Activated CD4-positive, alpha-beta T cell treated with anti-CD3 and anti-CD28 coated beads, Interleukin-2, amount 50 U/mL, for 16 hours (primary cell): ENCODE measurements at regions not wholly inside any gene's neighbourhood (a gene's known extent, or its start where the extent isn't known, plus 50 kb on each side); places are given as distances from the start of the nearest gene placed in this dataset.
"Not testable (repeated sequence)": the region's sequence is repeated elsewhere in the genome, so short reads cannot be mapped to it uniquely, and the experiment has no call there.

ENCODE experiments used
- DNase-seq: peaks from one replicate; pipeline ENCODE4 v3.0.0-alpha.2; 2020

DNA sequence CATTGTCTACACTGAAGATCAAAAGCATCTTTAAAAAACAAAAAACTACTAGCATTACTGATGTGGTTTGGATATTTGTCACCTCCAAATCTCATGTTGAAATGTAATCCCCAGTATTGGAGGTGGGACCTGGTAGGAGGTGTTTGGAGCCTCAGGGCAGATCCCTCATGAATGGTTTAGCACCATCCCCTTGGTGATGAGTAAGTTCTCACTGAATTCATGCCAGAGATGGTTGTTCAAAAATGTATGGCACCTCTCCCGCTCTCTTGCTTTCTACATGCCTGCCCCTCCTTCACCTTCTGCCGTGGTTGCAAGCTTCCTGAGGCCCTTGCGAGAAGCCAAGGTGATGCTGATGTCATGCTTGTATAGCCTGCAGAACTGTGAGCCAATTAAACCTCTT is 136.6 kb upstream of the FHIT start:
- peak; percentile 1 for DNase-seq

DNA sequence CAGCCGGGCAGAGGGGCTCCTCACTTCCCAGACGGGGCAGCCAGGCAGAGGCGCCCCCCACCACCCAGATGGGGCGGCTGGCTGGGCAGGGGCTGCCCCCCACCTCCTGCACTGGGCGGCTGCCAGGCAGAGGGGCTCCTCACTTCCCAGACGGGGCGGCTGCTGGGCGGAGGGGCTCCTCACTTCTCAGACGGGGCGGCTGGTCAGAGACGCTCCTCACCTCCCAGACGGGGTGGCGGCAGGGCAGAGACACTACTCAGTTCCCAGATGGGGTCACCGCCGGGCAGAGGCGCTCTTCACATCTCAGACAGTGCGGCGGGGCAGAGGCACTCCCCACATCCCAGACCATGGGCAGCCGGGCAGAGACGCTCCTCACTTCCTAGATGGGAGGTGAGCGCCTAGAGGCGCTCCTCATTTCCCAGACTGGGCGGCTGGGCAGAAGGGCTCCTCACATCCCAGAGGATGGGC is 142.3 kb upstream of the FHIT start:
- DNase-seq: not testable (repeated sequence)

DNA sequence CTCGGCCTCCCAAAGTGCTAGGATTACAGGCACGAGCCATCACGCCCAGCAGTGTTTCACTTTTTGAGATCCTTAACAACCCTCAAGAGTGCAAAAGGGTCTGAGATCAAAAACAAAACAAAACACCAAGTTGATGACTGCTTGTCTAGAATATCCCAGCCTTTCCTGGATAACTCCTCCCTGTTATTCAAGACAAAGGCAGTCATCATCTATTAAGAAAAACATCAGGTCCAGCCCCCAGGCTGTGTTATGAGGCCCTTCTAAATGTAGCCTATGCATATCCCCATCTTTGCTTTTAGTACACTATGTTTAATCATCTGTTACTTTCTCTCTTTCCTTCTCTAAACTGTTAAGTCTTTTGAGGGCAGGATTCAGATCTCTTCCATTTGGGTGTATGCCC is 150.1 kb upstream of the FHIT start:
- DNase-seq: no peak

DNA sequence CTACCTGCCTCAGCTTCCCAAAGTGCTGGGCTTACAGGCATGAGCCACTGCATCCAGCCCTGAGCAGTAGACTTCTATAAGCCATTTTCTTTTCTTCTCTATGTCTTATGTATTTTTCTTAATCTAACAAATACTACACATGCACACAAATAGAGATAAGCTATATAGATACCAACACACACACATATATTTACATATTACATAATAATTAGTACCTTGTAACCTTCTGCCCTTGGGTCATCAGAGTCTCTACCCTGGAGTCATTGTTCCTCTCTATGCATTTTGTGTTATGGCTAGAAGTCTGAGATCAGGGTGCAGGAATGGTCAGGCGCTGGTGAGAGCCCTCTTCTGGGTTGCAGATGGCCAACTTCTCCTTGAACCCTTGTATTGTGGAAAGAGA is 154.0 kb upstream of the PTPRG start:
- DNase-seq: no peak

DNA sequence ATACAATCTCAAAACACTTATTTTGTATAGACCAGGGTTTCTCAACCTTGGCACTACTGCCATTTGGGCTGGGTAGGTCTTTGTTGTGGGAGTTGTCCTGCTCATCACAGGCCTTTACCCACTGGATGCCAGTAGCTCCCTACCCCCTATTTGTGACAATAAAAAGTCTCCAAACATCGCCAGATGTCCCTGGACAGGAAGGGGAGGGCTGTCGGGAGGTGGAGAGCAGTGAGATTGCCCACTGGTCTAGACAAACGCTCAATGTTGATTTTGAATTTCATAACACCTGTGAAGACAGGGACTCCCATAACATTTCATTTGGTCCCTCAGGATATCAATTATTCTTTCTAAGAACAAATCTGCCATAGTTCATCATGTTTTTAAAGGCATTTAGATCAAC is 151.7 kb upstream of the PTPRG start:
- no peak for DNase-seq

DNA sequence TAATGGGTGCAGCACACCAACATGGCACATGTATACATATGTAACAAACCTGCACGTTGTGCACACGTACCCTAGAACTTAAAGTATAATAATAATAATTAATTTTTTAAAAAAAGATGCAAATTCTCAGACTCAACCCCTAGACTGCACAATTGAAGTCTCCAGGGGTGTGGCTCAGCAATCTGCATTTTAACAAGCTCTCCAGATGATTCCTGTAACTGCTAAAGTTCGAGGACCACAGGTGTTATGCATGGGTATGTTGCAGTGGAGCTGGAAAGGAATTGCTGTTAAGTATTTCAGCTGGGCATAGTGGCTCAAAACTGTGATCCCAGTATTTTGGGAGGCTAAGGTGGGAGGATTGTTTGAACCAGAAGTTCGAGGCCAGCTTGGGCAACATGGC is 151.0 kb upstream of the PTPRG start:
- not testable (repeated sequence) for DNase-seq

DNA sequence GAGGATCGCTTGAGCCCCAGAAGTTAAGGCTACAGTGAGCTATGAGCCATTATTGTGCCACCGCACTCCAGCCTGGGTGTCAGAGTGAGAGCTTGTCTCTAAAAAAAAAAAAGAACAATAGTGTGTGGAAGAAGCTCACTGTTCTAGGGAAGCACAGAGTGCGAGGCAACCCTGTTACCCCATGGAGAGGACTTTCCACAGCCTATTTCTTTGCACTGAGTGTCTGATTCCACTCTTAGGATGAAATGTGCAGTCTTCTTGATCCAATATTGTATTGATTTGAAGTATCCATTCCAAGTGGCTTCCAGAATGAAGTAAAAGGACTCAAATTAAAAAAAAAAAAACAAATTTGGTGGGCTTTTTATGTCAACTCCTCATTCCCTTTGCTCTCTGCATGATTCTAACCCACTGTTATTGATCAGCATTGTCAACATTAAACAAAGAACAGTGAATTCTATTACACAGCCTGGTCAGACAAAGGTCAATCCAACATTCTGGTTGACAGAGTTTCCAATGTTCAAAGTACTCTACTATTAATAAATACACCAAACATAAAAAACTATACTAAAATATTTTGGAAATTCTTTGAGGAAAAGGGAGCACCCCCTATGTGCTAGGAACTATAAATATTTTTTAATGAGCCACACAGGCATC is 150.2 kb upstream of the PTPRG start:
- no peak for DNase-seq

DNA sequence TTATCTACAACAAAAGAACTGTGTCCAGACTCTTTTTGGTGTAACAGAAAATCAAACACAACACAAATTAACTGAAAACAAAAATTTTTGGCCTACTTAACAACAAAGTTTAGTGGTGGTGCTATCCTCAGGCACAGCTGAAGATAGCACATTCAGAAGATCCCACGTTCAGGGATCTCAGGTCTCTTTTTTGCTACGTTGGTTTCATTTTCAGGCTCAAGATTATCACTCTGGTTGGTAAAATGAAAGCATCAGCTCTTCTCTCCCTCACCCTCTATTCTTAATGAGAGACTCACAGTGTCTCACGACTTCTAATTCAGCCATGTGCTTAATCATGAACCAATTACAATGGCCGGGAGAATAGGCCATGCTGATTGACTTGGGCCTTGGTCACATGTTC is 146.9 kb upstream of the PTPRG start:
- DNase-seq: no peak

DNA sequence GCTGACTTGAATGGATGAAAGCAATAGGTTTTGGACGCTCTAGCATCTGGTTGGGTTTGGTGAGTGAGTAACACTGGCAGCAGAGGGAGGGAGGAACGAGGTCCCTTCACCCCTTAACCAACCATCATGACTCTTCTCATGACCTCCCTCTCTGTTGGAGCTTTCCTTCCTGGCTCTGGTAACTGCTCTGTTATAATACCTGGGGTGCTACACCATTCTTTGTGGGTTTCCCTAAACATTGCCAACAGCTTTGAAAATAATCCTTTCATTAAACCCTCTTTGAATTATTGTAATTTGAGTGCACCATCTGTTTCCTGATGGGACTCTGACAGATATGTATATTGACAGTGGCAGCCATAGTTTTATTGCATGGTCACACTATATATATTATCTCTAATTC is 146.2 kb upstream of the PTPRG start:
- no peak for DNase-seq

DNA sequence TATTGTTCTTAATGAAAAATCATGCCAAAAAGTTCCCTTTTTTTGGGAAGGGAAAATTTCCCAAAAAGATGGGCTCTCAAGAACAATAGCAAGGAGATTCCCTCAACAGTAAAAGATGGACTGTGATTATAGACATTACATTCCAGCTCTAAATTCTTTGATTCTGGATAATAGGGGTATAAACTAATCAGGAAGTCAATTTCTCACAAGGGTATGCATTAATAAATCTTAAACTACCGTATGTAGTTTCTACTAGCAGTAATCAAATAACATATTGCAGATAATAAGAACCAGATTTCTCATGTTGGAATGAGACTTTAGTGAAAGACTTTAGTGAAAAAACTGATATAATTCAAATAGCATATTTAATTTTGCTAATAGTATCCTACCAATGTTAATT is 144.8 kb upstream of the PTPRG start:
- DNase-seq: no peak

DNA sequence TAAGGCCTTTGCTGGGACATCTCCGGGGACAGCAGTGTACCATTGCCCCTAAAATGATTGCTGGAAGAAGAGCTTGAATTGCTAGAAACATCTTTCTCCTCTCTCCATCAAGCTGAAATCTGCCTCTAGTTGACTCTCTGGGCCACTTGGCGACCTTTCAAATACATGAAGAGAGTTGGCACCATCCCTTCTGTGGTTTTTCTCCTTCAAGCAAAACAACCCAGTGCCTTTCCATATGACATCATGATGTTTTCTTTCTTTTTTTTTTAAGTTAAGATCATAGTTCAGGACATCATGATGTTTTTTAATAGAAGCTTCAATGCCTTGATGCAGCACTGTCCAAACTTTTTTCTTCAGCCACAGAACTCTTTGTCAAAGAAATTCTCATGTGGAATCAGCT is 144.0 kb upstream of the PTPRG start:
- no peak for DNase-seq

DNA sequence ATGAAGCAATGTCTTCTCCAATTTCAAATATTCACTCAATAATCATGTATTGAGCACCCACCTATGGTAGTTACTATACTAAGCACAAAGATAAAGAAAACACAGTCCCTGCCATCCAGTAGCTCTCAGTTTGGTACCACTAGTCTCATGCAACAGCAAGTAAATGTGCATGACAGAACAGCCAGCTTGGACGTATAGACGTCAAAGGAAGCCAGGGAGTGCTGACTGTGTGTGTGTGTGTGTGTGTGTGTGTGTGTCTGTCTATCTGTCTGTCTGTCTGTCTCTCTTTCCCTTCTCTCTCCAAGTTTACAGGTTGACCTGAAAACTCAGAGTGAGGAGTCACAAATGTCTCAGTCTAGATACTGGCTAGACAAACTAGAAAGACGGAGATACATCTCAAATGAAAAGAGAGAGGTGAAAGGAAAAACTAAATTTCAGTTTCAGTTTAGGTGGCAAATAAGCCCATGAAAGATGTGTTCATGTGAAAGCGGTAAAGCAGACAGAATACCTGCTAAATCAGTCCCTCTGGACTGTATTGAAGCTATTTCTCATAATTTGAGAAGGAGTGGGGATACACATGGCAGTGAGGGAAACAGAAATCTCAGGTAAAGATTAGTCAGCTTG is 141.1 kb upstream of the PTPRG start:
- DNase-seq: peak; percentile 4

DNA sequence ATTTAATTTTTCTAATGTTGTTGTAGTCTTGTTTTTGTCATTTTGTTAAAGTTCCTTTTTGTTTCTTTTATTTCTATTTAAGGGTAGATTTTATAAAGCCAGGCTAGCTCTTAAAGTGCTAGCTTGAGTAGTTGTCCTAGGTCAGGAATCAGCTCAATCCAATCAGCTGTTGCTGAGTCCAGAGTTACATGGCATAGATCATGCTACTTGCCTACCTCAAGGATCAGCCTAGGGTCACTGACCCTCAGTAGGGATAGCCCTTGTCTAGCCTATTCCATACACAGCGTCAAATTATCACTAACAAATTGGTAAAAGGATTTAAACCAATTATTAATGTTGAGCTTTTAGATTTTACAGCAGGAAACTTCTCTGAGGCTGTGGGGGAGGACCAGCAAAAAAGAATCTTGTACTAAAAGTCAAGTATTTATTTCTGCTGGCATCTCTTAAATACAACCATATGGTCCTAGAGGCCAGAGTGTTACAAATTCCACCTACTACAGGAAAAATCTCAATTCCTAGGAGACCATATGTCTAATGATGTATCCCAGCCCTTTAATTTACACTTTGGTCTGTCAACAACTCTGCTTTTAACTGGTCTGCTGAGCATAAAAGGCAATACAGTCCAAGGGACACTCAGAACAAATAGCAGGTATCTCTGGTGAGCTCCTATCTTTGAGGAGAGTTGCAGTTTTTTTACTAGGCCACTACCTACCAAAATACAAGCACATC is 138.3 kb upstream of the PTPRG start:
- no peak for DNase-seq

DNA sequence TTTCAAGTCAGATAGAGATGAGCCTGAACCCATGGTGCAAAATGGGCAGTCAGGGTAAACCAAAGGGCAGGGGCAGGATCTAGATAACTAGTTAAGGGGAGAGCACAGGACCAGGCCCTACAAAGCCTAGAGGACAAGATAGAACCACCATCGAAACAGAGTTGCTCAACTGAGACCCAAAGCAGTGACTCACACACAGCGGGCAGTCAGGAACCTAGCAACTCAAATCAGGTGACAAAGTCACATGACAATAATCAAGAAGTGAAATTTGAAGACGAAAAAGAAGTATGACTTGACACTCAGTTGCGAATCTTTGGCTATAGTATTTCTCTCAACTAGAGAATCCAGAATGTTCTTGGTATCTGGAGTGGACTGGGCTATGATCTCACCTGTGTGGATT is 136.0 kb upstream of the PTPRG start:
- DNase-seq: no peak

DNA sequence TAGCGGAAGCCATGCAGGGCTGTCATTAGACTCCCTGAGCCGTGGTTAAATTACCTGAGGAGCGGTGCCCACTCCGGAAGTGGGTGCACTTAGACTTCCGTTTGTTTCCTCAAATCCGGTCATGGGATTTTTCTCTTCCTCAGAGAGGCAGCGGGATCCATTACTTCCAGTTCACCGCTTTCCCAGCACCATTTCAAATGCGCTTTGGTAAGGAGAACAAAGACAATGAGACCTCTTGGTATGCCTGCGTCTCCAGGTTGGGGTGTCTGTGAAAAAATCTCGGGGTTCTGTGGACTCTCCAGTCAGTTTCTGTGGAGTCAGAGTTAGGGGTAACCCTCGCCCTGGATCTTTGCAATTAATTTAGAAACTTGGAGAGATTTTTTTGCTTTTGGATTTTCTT is 132.3 kb upstream of the PTPRG start:
- DNase-seq: no peak

DNA sequence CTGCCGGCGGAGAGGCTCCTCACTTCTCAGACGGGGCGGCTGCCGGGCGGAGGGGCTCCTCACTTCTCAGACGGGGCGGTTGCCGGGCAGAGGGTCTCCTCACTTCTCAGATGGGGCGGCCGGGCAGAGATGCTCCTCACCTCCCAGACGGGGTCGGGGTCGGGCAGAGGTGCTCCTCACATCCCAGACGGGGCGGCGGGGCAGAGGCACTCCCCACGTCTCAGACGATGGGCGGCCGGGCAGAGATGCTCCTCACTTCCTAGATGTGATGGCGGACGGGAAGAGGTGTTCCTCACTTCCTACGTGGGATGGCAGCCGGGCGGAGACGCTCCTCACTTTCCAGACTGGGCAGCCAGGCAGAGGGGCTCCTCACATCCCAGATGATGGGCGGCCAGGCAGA is 126.5 kb upstream of the PTPRG start:
- DNase-seq: not testable (repeated sequence)

DNA sequence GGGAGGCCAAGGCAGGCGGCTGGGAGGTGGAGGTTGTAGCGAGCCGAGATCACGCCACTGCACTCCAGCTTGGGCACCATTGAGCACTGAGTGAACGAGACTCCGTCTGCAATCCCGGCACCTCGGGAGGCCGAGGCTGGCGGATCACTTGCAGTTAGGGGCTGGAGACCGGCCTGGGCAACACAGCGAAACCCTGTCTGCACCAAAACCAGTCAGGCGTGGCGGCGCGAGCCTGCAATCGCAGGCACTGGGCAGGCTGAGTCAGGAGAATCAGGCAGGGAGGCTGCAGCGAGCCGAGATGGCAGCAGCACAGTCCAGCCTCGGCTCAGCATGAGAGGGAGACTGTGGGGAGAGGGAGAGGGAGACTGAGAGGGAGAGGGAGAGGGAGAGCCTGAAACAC is 126.0 kb upstream of the PTPRG start:
- not testable (repeated sequence) for DNase-seq

DNA sequence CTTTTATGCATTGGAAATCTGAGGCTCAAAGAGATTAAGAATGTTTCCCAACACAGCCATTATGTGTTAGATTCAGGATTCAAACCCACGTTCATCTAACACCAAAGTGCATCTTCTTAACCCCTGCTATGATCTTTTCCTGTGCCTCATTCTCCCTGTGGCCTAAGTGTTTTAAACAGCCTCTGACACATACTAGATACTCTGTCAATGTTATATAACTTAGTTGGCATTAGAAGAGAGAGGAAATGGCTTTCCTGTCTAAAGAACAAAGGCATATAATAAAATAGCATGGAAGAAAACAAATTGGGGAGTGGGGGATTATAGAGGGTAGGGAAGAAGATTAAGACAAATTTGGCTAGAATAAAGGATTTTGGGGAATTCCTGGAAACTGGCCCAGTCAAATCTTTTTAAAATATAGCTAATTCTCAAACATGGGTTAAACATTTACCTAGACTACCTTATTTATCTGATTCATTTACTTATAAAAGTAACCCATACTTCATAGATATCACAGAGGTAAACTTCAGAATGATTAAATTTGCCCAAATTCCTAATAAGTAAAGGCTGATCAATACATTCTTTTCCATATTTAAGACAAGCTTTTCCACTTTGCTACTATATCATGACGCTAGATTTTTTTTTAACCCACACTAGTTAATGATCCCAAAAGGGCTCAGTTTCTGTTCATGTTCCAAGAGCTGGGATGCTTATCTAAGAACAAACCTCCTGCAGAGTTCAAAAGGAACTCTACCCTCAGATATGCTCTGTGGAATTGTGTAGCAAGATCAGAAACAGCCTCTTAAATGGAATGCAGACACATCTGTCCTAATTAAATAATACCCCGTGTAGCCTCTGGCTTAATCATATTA is 122.9 kb upstream of the PTPRG start:
- DNase-seq: no peak

DNA sequence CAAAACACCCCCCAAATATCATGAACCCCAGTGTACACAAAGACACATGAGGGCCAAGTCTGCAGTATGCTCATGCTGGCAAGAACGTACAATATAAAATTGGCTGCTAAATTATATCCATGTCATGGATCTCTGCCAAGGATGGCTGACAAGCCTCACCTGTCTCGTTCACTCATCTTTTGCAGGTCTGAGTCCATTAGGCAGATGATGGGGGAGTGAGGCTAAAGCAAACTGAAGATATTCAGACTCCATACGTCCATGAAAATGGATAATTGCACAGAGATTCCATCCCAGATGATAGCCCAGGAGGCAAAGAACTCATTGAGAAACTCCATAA is 122.3 kb upstream of the PTPRG start:
- no peak for DNase-seq

DNA sequence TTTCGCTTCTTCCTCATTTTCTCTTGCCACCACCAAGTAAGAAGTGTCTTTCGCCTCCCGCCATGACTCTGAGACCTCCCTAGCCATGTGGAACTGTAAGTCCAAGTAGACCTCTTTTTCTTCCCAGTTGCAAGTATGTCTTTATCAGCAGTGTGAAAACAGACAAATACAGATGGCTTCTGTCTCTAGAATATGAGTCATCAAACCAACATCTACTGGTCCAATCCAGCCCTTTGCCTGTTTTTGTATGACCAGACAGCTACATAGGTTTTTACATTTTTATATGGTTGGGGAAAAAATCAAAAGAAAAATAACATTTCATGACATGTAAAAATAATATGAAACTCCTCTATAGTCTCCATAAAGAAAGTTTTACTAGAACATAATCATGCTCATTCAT is 118.7 kb upstream of the PTPRG start:
- DNase-seq: no peak

DNA sequence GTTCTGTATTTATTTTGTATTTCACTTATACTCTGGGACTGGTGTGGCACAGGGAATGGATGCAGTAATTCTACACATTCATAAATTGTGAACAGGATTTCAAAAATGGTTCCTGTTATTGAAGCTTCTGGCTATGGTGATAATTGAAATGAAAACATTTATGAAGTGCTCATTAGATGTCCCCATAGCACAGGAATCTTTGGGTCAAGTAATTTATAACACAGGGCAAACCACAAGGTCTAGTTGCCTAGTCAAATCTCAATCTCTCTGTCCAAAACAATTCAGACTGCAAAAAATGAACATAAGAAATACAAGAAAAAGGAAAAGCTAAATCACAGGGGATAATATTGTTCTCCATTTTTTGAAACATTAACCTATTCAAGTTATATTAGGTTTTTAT is 117.5 kb upstream of the PTPRG start:
- no peak for DNase-seq

DNA sequence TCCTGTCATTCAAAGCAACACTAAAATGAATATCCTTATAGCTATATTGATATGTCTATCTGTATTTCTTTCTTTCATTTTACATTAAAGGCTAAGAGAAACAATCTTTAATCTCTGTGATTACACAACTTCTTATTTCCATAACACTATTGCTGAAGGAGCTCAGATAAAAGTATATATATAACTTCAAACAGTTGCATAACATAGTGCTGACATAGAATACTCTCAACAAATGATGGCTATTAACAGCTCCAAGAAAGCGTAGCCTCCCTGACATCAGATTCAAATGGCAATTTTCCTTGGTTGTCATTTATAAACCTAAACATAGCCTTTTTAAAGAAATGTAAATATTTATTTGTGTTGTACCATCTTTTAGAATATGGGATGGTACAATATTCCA is 116.6 kb upstream of the PTPRG start:
- no peak for DNase-seq

DNA sequence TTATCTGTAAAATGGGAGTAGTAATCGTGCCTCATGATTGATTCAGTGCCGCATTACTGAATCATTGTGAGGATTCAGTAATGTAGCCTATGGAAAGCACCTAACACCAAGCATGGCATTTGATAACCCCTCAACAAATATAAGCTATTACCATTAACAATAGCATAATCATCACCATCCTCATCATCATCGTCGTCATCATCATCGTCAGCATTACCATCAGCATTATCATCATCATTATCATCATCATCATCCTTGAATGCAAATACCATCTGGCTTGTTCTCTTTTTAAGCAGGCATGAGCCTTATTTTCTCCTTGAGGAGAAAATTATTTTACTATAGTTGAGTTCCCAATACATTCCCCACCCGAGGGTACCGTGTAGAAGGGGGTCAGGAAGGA is 115.4 kb upstream of the PTPRG start:
- no peak for DNase-seq

DNA sequence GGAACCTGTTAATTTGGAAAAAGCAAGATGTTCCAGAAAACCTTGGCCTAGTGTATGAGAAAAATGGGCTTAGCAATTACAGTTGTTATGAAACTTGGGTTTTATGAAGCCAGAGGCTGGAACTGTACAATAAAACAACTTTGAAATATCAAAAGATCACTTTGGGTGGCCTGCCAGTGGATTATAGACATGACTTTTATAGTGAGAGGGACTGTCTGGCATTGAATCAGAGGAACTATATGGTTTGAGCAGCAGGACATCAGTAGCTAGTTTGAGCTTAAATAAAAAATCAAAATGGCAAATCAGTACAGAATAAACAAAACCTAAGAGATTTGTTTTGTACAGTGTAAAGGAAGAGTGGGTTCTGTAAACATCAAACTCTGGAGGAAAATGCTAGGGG is 115.0 kb upstream of the PTPRG start:
- no peak for DNase-seq
